ENCODE measurements at regions not wholly inside any gene's neighbourhood (a gene's known extent, or its start where the extent isn't known, plus 50 kb on each side); places are given as distances from the start of the nearest gene placed in this dataset.

DNA sequence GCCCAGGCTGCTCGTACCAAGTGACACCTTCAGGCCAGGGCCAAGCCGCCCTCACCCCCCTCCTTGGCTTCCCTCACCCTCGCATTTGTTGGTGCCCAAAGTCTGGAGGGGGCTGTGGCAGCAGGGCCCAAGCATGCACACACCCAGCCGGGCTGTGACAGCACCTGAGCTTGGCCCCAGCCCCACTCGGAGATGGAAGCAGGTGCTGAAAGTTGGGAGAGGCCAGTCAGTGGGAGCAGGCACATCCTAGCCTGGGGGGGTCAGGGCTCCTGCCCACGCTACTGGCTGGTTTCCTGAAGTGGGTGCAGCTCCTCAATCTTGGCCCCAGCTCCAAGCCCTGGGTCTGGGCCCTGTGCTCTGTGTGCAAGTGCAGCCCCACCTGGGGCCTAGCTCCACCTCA is 228.0 kb downstream of the RDH14 start:
- Histone ChIP-seq H3K9me3 (ENCODE audit: low read depth, low read length) (no peaks in the 10 kb centered on the region), H3K4me3 (no peak overlapping the region), H3K27ac (no peak overlapping the region), H3K36me3 (ENCODE audit: insufficient read depth, low read length) (no peaks in the 10 kb centered on the region), H3K9ac (ENCODE audit: insufficient read length) (no peak overlapping the region)
- TF ChIP-seq EZH2 (IDR thresholded peaks at IDR 0.05), result no peak
- no peak for TF ChIP-seq FOXP2 (optimal IDR thresholded peaks at IDR 0.05; ENCODE audit: control extremely low read depth, extremely low read length, insufficient read depth)
- no peak for DNase-seq (ENCODE audit: low read depth, low spot score)

- H3K9me3 ChIP-seq (ENCODE audit: low read depth, low read length), result no peaks in the 10 kb centered on the region
- no peak for DNase-seq (ENCODE audit: low read depth, low spot score)
- TF ChIP-seq FOXP2 (optimal IDR thresholded peaks at IDR 0.05; ENCODE audit: control extremely low read depth, extremely low read length, insufficient read depth) (no peak), POLR2AphosphoS5 (IDR thresholded peaks at IDR 0.05; ENCODE audit: borderline replicate concordance, low read depth, low read length) (no peak), EZH2 (IDR thresholded peaks at IDR 0.05) (no peak)
- no peak overlapping the region for H3K27ac ChIP-seq
- H3K4me3 ChIP-seq, result no peak overlapping the region
- no peaks in the 10 kb centered on the region for H3K36me3 ChIP-seq (ENCODE audit: insufficient read depth, low read length)
- no peak overlapping the region for H3K9ac ChIP-seq (ENCODE audit: insufficient read length)
Observed at GRCh38 chr2:18325118-18325517, 235.3 kb downstream of the RDH14 start.

DNA sequence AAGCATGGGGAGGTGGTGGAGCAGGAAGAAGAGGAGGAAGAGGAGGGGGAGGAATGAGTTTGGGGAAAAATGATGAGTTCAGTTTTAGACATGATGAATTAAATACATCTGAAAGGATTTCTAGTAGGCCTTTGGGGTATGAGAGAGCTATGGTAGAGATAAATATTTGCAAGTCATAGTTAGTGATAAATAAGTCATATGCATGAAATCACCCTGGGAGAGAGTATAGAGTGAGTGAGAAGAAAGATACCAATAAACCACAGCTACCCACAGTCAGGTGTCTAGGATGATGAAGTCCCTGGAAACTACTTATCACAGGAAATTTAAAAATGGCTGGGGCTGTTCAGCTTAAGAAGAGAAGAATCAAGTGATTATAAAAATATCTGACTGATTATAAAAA is 240.5 kb downstream of the RDH14 start:
- H3K9me3 ChIP-seq (ENCODE audit: low read depth, low read length), result no peaks in the 10 kb centered on the region
- no peak overlapping the region for H3K9ac ChIP-seq (ENCODE audit: insufficient read length)
- no peak for TF ChIP-seq EZH2 (IDR thresholded peaks at IDR 0.05)
- H3K4me3 ChIP-seq, result no peak overlapping the region
- H3K36me3 ChIP-seq (ENCODE audit: insufficient read depth, low read length), result no peaks in the 10 kb centered on the region
- DNase-seq (ENCODE audit: low read depth, low spot score), result no peak
- H3K27ac ChIP-seq, result no peak overlapping the region

GRCh38 chr2:18317017-18317416 is 243.4 kb downstream of the RDH14 start:
- H3K9ac ChIP-seq (ENCODE audit: insufficient read length), result no peak overlapping the region

GRCh38 chr2:18312818-18313217 is 247.6 kb downstream of the RDH14 start:
- H3K9me3 ChIP-seq (ENCODE audit: low read depth, low read length), result no peaks in the 10 kb centered on the region
- DNase-seq (ENCODE audit: low read depth, low spot score), result no peak
- H3K9ac ChIP-seq (ENCODE audit: insufficient read length), result no peak overlapping the region
- H3K27ac ChIP-seq, result no peak overlapping the region
- H3K36me3 ChIP-seq (ENCODE audit: insufficient read depth, low read length), result no peaks in the 10 kb centered on the region
- H3K4me3 ChIP-seq, result no peak overlapping the region
- TF ChIP-seq EZH2 (IDR thresholded peaks at IDR 0.05) (no peak), POLR2AphosphoS5 (IDR thresholded peaks at IDR 0.05; ENCODE audit: borderline replicate concordance, low read depth, low read length) (no peak), FOXP2 (optimal IDR thresholded peaks at IDR 0.05; ENCODE audit: control extremely low read depth, extremely low read length, insufficient read depth) (no peak)

More at GRCh38 chr2:18317017-18317416, 243.4 kb downstream of the RDH14 start:
- no peak overlapping the region for H3K27ac ChIP-seq
- no peak for DNase-seq (ENCODE audit: low read depth, low spot score)
- no peak for TF ChIP-seq POLR2AphosphoS5 (IDR thresholded peaks at IDR 0.05; ENCODE audit: borderline replicate concordance, low read depth, low read length)
- no peak for TF ChIP-seq EZH2 (IDR thresholded peaks at IDR 0.05)
- TF ChIP-seq FOXP2 (optimal IDR thresholded peaks at IDR 0.05; ENCODE audit: control extremely low read depth, extremely low read length, insufficient read depth), result no peak
- H3K4me3 ChIP-seq, result no peak overlapping the region
- H3K9me3 ChIP-seq (ENCODE audit: low read depth, low read length), result no peaks in the 10 kb centered on the region
- no peaks in the 10 kb centered on the region for H3K36me3 ChIP-seq (ENCODE audit: insufficient read depth, low read length)

DNA sequence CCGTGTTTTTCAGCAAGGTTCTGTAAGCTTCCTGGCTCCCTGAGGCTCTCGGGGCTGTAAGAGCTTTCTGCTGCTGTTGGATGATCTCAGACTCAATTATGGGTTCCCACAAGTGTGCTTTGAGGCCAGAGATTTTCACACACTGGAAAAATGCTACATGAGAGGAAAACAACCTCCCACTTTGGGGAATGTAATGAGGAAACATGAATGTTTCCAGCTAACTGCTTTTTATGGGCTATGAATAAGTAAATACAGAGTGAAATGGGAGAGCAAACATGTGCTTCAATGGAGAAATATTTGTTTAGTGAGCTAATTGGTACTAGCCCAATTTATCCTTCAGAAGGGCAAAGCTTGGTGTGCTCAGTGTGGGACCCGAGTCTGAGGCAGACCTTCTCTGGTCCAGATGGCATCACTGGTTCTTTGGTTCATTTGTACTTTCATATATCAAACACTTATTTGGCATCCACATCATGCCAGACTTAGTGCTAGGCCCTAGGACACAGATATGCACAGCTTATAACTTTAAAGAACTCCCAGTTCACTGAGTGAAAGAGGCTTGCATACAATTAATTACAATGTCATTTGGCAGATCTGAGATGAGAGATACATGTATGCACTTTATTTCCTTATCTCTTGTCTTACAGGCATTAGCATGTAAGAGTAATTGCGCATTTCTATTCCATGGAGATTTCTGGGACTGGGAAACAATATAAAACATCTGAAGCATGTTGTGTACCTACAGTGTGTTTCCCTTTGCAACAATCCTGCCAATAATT is 248.8 kb downstream of the RDH14 start:
- Histone ChIP-seq H3K9me3 (ENCODE audit: low read depth, low read length) (no peaks in the 10 kb centered on the region), H3K27ac (no peak overlapping the region), H3K9ac (ENCODE audit: insufficient read length) (no peak overlapping the region), H3K36me3 (ENCODE audit: insufficient read depth, low read length) (no peaks in the 10 kb centered on the region), H3K4me3 (no peak overlapping the region)
- TF ChIP-seq POLR2AphosphoS5 (IDR thresholded peaks at IDR 0.05; ENCODE audit: borderline replicate concordance, low read depth, low read length) (no peak), FOXP2 (optimal IDR thresholded peaks at IDR 0.05; ENCODE audit: control extremely low read depth, extremely low read length, insufficient read depth) (no peak), EZH2 (IDR thresholded peaks at IDR 0.05) (no peak)
- no peak for DNase-seq (ENCODE audit: low read depth, low spot score)

- no peak overlapping the region for H3K9ac ChIP-seq (ENCODE audit: insufficient read length)
- no peaks in the 10 kb centered on the region for H3K36me3 ChIP-seq (ENCODE audit: insufficient read depth, low read length)
- no peak for DNase-seq (ENCODE audit: low read depth, low spot score)
- H3K9me3 ChIP-seq (ENCODE audit: low read depth, low read length), result no peaks in the 10 kb centered on the region
- no peak overlapping the region for H3K4me3 ChIP-seq
- TF ChIP-seq FOXP2 (optimal IDR thresholded peaks at IDR 0.05; ENCODE audit: control extremely low read depth, extremely low read length, insufficient read depth) (no peak), EZH2 (IDR thresholded peaks at IDR 0.05) (no peak), POLR2AphosphoS5 (IDR thresholded peaks at IDR 0.05; ENCODE audit: borderline replicate concordance, low read depth, low read length) (no peak)
- no peak overlapping the region for H3K27ac ChIP-seq
Observed at GRCh38 chr2:18309627-18310026, 250.8 kb downstream of the RDH14 start.

DNA sequence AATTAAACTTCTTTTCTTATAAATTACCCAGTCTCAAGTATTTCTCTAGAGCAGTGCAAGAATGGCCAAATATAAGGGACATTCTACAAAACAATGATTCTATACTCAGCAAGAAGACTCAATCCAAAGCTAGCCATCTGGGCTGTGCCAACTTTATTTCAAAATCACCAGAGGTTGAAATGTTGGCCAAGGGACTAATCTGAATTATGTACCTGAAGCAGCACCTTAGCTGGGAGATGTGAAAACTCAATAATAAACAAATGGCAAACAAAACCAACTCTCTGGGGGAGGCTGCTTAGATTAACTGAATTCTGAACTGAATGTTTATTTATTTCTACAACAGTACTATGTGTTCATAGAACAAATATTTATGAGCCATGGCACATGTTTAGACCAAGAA is 251.3 kb downstream of the RDH14 start:
- no peaks in the 10 kb centered on the region for H3K9me3 ChIP-seq (ENCODE audit: low read depth, low read length)
- no peak overlapping the region for H3K9ac ChIP-seq (ENCODE audit: insufficient read length)
- H3K27ac ChIP-seq, result no peak overlapping the region
- H3K4me3 ChIP-seq, result no peak overlapping the region
- DNase-seq (ENCODE audit: low read depth, low spot score), result no peak
- H3K36me3 ChIP-seq (ENCODE audit: insufficient read depth, low read length), result no peaks in the 10 kb centered on the region
- no peak for TF ChIP-seq EZH2 (IDR thresholded peaks at IDR 0.05)
- TF ChIP-seq FOXP2 (optimal IDR thresholded peaks at IDR 0.05; ENCODE audit: control extremely low read depth, extremely low read length, insufficient read depth), result no peak
- no peak for TF ChIP-seq POLR2AphosphoS5 (IDR thresholded peaks at IDR 0.05; ENCODE audit: borderline replicate concordance, low read depth, low read length)

GRCh38 chr2:18304849-18305248 is 255.6 kb downstream of the RDH14 start:
- no peaks in the 10 kb centered on the region for H3K36me3 ChIP-seq (ENCODE audit: insufficient read depth, low read length)
- H3K27ac ChIP-seq, result no peak overlapping the region
- no peak for TF ChIP-seq POLR2AphosphoS5 (IDR thresholded peaks at IDR 0.05; ENCODE audit: borderline replicate concordance, low read depth, low read length)
- TF ChIP-seq FOXP2 (optimal IDR thresholded peaks at IDR 0.05; ENCODE audit: control extremely low read depth, extremely low read length, insufficient read depth), result no peak
- TF ChIP-seq EZH2 (IDR thresholded peaks at IDR 0.05), result no peak
- no peak overlapping the region for H3K9ac ChIP-seq (ENCODE audit: insufficient read length)
- no peak for DNase-seq (ENCODE audit: low read depth, low spot score)
- no peak overlapping the region for H3K4me3 ChIP-seq
- H3K9me3 ChIP-seq (ENCODE audit: low read depth, low read length), result no peaks in the 10 kb centered on the region

All from SK-N-MC (cell line).